ENCODE measurements at regions not wholly inside any gene's neighbourhood (a gene's known extent, or its start where the extent isn't known, plus 50 kb on each side); places are given as distances from the start of the nearest gene placed in this dataset.

- DNase-seq: no peak
Measured at GRCh38 chrX:73768886-73769285, 83.6 kb downstream of the XIST start.

GRCh38 chrX:73768160-73768559 is 84.4 kb downstream of the XIST start:
- no peak for DNase-seq

- no peak for DNase-seq
Measured at GRCh38 chrX:73767017-73767416, 85.5 kb downstream of the XIST start.

- DNase-seq: no peak
Measured at GRCh38 chrX:73766431-73766795, 86.1 kb downstream of the XIST start.

GRCh38 chrX:73765776-73766430 is 86.6 kb downstream of the XIST start:
- peak; percentile 37 for DNase-seq

- DNase-seq: no peak
Measured at GRCh38 chrX:73758250-73758649, 94.3 kb downstream of the XIST start.

Measured in DMS53 (cell line).